SK-N-SH treated with all-trans-retinoic acid at 6 μM for 48 hours (cell line): ENCODE measurements at regions not wholly inside any gene's neighbourhood (a gene's known extent, or its start where the extent isn't known, plus 50 kb on each side); places are given as distances from the start of the nearest gene placed in this dataset.

Experiments
- ATAC-seq: fragments of 200-7000 bp; cut with Tn5 transposase; 3 replicates; pipeline ENCODE4 v1.9.1; 2020; ENCODE audit warnings: mild to moderate bottlenecking, moderate library complexity
- ARNTL ChIP-seq: fragments of 450-650 bp; formaldehyde crosslinking; IDR thresholded peaks from 2 replicates; pipeline ENCODE4 v1.5.0; 2020; ENCODE audit warnings: low read depth, mild to moderate bottlenecking, moderate library complexity, borderline replicate concordance
- BACH2 ChIP-seq: fragments of 250-450 bp; sonication (Bioruptor Pico); IDR thresholded peaks from 2 replicates; pipeline ENCODE4 v1.9.0; 2021; ENCODE audit warnings: mild to moderate bottlenecking, borderline replicate concordance
- CREB5 ChIP-seq: fragments of 250-450 bp; sonication (Bioruptor Pico); IDR thresholded peaks from 2 replicates; pipeline ENCODE4 v1.5.1; 2020; ENCODE audit warnings: low read depth, mild to moderate bottlenecking, moderate library complexity
- CSDC2 ChIP-seq: fragments of 250-450 bp; sonication (Bioruptor Pico); IDR thresholded peaks from 2 replicates; pipeline ENCODE4 v1.5.0; 2020; ENCODE audit warnings: mild to moderate bottlenecking, moderate library complexity
- CSRNP3 ChIP-seq: fragments of 250-450 bp; sonication (Bioruptor Pico); IDR thresholded peaks from 2 replicates; pipeline ENCODE4 v1.5.1; 2021; ENCODE audit warnings: mild to moderate bottlenecking, moderate library complexity
- ESRRG ChIP-seq: fragments of 250-450 bp; sonication (Bioruptor Pico); IDR thresholded peaks from 2 replicates; pipeline ENCODE4 v1.6.1; 2021; ENCODE audit warnings: mild to moderate bottlenecking
- GLIS3 ChIP-seq: fragments of 250-450 bp; sonication (Bioruptor Pico); IDR thresholded peaks from 2 replicates; pipeline ENCODE4 v1.5.0; 2020; ENCODE audit warnings: mild to moderate bottlenecking, moderate library complexity
- ISL1 ChIP-seq: fragments of 250-450 bp; sonication (Bioruptor Pico); IDR thresholded peaks from 2 replicates; pipeline ENCODE4 v2.1.2; 2022; ENCODE audit warnings: mild to moderate bottlenecking, moderate library complexity
- OSR1 ChIP-seq: fragments of 250-450 bp; sonication (Bioruptor Pico); IDR thresholded peaks from 2 replicates; pipeline ENCODE4 v1.8.0; 2022; ENCODE audit warnings: moderate library complexity, mild to moderate bottlenecking, inconsistent platforms
- PATZ1 ChIP-seq: fragments of 250-450 bp; sonication (Bioruptor Pico); IDR thresholded peaks from 2 replicates; pipeline ENCODE4 v1.8.0; 2020; ENCODE audit warnings: mild to moderate bottlenecking, moderate library complexity, borderline replicate concordance
- POU6F1 ChIP-seq: fragments of 250-450 bp; sonication (Bioruptor Pico); IDR thresholded peaks from 2 replicates; pipeline ENCODE4 v1.8.0; 2021; ENCODE audit warnings: low read depth, mild to moderate bottlenecking, moderate library complexity, borderline replicate concordance
- PPARA ChIP-seq: fragments of 250-450 bp; sonication (Bioruptor Pico); IDR thresholded peaks from 2 replicates; pipeline ENCODE4 v1.5.0; 2020; ENCODE audit warnings: mild to moderate bottlenecking, borderline replicate concordance
- RARB ChIP-seq: fragments of 250-450 bp; sonication (Bioruptor Pico); IDR thresholded peaks from 2 replicates; pipeline ENCODE4 v1.8.0; 2021; ENCODE audit warnings: mild to moderate bottlenecking, moderate library complexity
- SNAI2 ChIP-seq: fragments of 250-450 bp; sonication (Bioruptor Pico); IDR thresholded peaks from 2 replicates; pipeline ENCODE4 v1.5.0; 2020; ENCODE audit warnings: mild to moderate bottlenecking, moderate library complexity
- TCF4 ChIP-seq: fragments of 250-450 bp; sonication (Bioruptor Pico); IDR thresholded peaks from 2 replicates; pipeline ENCODE4 v1.8.0; 2021; ENCODE audit warnings: mild to moderate bottlenecking, moderate library complexity, borderline replicate concordance
- TOX ChIP-seq: fragments of 250-450 bp; sonication (Bioruptor Pico); IDR thresholded peaks from 2 replicates; pipeline ENCODE4 v1.8.0; 2021; ENCODE audit warnings: mild to moderate bottlenecking, moderate library complexity, borderline replicate concordance
- TSHZ2 ChIP-seq: fragments of 250-450 bp; sonication (Bioruptor Pico); IDR thresholded peaks from 2 replicates; pipeline ENCODE4 v1.5.0; 2020; ENCODE audit warnings: mild to moderate bottlenecking, moderate library complexity
- ZFP3 ChIP-seq: fragments of 250-450 bp; sonication (Bioruptor Pico); IDR thresholded peaks from 2 replicates; pipeline ENCODE4 v1.5.0; 2020; ENCODE audit warnings: mild to moderate bottlenecking, moderate library complexity
- ZFP30 ChIP-seq: fragments of 450-650 bp; formaldehyde crosslinking; IDR thresholded peaks from 2 replicates; pipeline ENCODE4 v1.5.0; 2022; ENCODE audit warnings: mild to moderate bottlenecking, moderate library complexity
- ZNF565 ChIP-seq: fragments of 450-650 bp; formaldehyde crosslinking; conservative IDR thresholded peaks from 2 replicates; pipeline ENCODE4 v1.5.0; 2020; ENCODE audit warnings: low read depth, mild to moderate bottlenecking, moderate library complexity
- ZNF70 ChIP-seq: fragments of 450-650 bp; formaldehyde crosslinking; IDR thresholded peaks from 2 replicates; pipeline ENCODE4 v1.5.0; 2020; ENCODE audit warnings: mild to moderate bottlenecking, moderate library complexity
- ZNF8 ChIP-seq: fragments of 450-650 bp; formaldehyde crosslinking; IDR thresholded peaks from 2 replicates; pipeline ENCODE4 v1.5.0; 2020; ENCODE audit warnings: mild to moderate bottlenecking, moderate library complexity

- no peak for TF ChIP-seq GLIS3 (CRISPR knock-in tag)
- TF ChIP-seq OSR1: no peak
- TF ChIP-seq RARB: no peak
- TF ChIP-seq ZNF8: no peak
- TF ChIP-seq CSDC2 (CRISPR knock-in tag): no peak
- TF ChIP-seq ZNF70: no peak
- TF ChIP-seq ISL1 (CRISPR knock-in tag): no peak
- no peak for TF ChIP-seq ESRRG (CRISPR knock-in tag)
- no peak for TF ChIP-seq ZNF565 (CRISPR knock-in tag)
- TF ChIP-seq POU6F1 (CRISPR knock-in tag): no peak
- TF ChIP-seq BACH2 (CRISPR knock-in tag): no peak
- no peak for TF ChIP-seq SNAI2 (CRISPR knock-in tag)
- no peak for TF ChIP-seq TCF4 (CRISPR knock-in tag)
- no peak for TF ChIP-seq ZFP30 (CRISPR knock-in tag)
- TF ChIP-seq ARNTL (CRISPR knock-in tag): no peak
- TF ChIP-seq ZFP3 (CRISPR knock-in tag): no peak
- TF ChIP-seq CREB5: no peak
- no peak for TF ChIP-seq TOX
- no peak for TF ChIP-seq TSHZ2 (CRISPR knock-in tag)
- no peak for TF ChIP-seq PPARA (CRISPR knock-in tag)
Measured at GRCh38 chr5:10859393-10860195, 98.6 kb upstream of the DAP start.

GRCh38 chr5:10858945-10859344 lies 97.9 kb upstream of the DAP start:
- no peak for ATAC-seq

More at GRCh38 chr5:10859393-10860195, 98.6 kb upstream of the DAP start:
- ATAC-seq: no peak

More at GRCh38 chr5:10858945-10859344, 97.9 kb upstream of the DAP start:
- TF ChIP-seq RARB (no peak), PATZ1 (CRISPR knock-in tag) (no peak), TSHZ2 (CRISPR knock-in tag) (no peak), ZNF8 (no peak), ZFP3 (CRISPR knock-in tag) (no peak), POU6F1 (CRISPR knock-in tag) (no peak), CSRNP3 (CRISPR knock-in tag) (no peak), ZFP30 (CRISPR knock-in tag) (no peak), OSR1 (no peak), PPARA (CRISPR knock-in tag) (no peak), TCF4 (CRISPR knock-in tag) (no peak), BACH2 (CRISPR knock-in tag) (no peak), ARNTL (CRISPR knock-in tag) (no peak), ESRRG (CRISPR knock-in tag) (no peak)
